Keratinocyte (primary cell): ENCODE measurements at regions not wholly inside any gene's neighbourhood (a gene's known extent, or its start where the extent isn't known, plus 50 kb on each side); places are given as distances from the start of the nearest gene placed in this dataset.

Source experiments
- DNase-seq: peaks from one replicate; pipeline ENCODE4 v3.0.0-alpha.2; 2011; ENCODE audit warnings: low read depth, missing footprints, low spot score
- FAIRE-seq: peaks from 2 replicates; lab custom pipeline; 2011; peaks lifted over from hg19 to GRCh38; lab: Jason Lieb, UNC
- H2AFZ ChIP-seq: 2 replicates; pipeline ENCODE4 v1.6.0; 2012; ENCODE audit warnings: low read length, control low read depth, inconsistent platforms; ENCODE audit not compliant: control insufficient read depth
- H3K27ac ChIP-seq: 2 replicates; pipeline ENCODE4 v1.5.1; 2011; ENCODE audit warnings: low read length; ENCODE audit not compliant: control insufficient read depth, insufficient read depth
- H3K27me3 ChIP-seq: 3 replicates; pipeline ENCODE4 v1.6.0; 2011; ENCODE audit warnings: low read length; ENCODE audit not compliant: control insufficient read depth, insufficient read depth; ENCODE audit errors: extremely low read depth
- H3K36me3 ChIP-seq, 2 experiments: 2 replicates in 1 of 2; 3 replicates in 1 of 2; pipeline ENCODE4 v1.5.1; 2011; ENCODE audit warnings: low read length in 2 of 2, mild to moderate bottlenecking in 1 of 2; ENCODE audit not compliant: control insufficient read depth in 2 of 2, insufficient read depth in 2 of 2; ENCODE audit errors: extremely low read depth in 1 of 2
- H3K4me1 ChIP-seq: 3 replicates; pipeline ENCODE4 v1.5.1; 2011; ENCODE audit warnings: low read length; ENCODE audit not compliant: control insufficient read depth, insufficient read depth; ENCODE audit errors: extremely low read depth
- H3K4me2 ChIP-seq: 3 replicates; pipeline ENCODE4 v1.6.0; 2011; ENCODE audit warnings: low read depth, low read length; ENCODE audit not compliant: control insufficient read depth, insufficient read depth; ENCODE audit errors: extremely low read depth
- H3K4me3 ChIP-seq, 3 experiments: fragments of 200-600 bp in 1 of 3; sonication (generic) in 1 of 3; 2 replicates in 2 of 3; 3 replicates in 1 of 3; pipeline ENCODE4 v1.5.1; 2011 to 2016; ENCODE audit warnings: low read length in 3 of 3, mild to moderate bottlenecking in 3 of 3, control low read depth in 2 of 3, inconsistent platforms in 1 of 3, low read depth in 1 of 3, mixed read lengths in 1 of 3, mixed run types in 1 of 3, moderate library complexity in 1 of 3; ENCODE audit not compliant: control insufficient read depth in 2 of 3, insufficient read depth in 2 of 3; ENCODE audit errors: extremely low read depth in 1 of 3
- H3K79me2 ChIP-seq: 2 replicates; pipeline ENCODE4 v1.6.0; 2012; ENCODE audit warnings: low read length; ENCODE audit not compliant: control insufficient read depth, insufficient read depth
- H3K9ac ChIP-seq: 3 replicates; pipeline ENCODE4 v1.6.0; 2011; ENCODE audit warnings: low read length; ENCODE audit not compliant: control insufficient read depth, insufficient read depth; ENCODE audit errors: extremely low read depth
- H3K9me1 ChIP-seq: 3 replicates; pipeline ENCODE4 v1.6.0; 2011; ENCODE audit warnings: low read length; ENCODE audit not compliant: control insufficient read depth, insufficient read depth; ENCODE audit errors: extremely low read depth
- H3K9me3 ChIP-seq: 2 replicates; pipeline ENCODE4 v1.5.1; 2012; ENCODE audit warnings: low read depth, low read length; ENCODE audit not compliant: control insufficient read depth
- H4K20me1 ChIP-seq: 3 replicates; pipeline ENCODE4 v1.6.0; 2011; ENCODE audit warnings: low read length; ENCODE audit not compliant: control insufficient read depth, insufficient read depth; ENCODE audit errors: extremely low read depth
- EZH2 ChIP-seq: IDR thresholded peaks from one replicate; pipeline ENCODE4 v1.6.1; 2012; ENCODE audit warnings: inconsistent platforms, mild to moderate bottlenecking, low read length, moderate library complexity
- dilution Hi-C: fragments of 300-500 bp; cut with MboI; formaldehyde crosslinking; loops from one replicate; pipeline ENCODE4 v1.7.0; 2020; ENCODE audit warnings: low sequenced_read_pairs; ENCODE audit not compliant: extremely low pct_ligation_motif_present
- TF ChIP-seq, protein P1 (sequence below), 3 experiments: IDR thresholded peaks in 1 of 3; conservative IDR thresholded peaks in 1 of 3; optimal IDR thresholded peaks in 1 of 3; 2 replicates in 2 of 3; 3 replicates in 1 of 3; pipeline versions ENCODE3 to v1.5.1; 2011; ENCODE audit warnings: low read length in 3 of 3, mild to moderate bottlenecking in 3 of 3, moderate library complexity in 2 of 3, control low read depth in 1 of 3, inconsistent platforms in 1 of 3; ENCODE audit not compliant: insufficient read depth in 2 of 3; ENCODE audit errors: extremely low read depth in 1 of 3

DNA sequence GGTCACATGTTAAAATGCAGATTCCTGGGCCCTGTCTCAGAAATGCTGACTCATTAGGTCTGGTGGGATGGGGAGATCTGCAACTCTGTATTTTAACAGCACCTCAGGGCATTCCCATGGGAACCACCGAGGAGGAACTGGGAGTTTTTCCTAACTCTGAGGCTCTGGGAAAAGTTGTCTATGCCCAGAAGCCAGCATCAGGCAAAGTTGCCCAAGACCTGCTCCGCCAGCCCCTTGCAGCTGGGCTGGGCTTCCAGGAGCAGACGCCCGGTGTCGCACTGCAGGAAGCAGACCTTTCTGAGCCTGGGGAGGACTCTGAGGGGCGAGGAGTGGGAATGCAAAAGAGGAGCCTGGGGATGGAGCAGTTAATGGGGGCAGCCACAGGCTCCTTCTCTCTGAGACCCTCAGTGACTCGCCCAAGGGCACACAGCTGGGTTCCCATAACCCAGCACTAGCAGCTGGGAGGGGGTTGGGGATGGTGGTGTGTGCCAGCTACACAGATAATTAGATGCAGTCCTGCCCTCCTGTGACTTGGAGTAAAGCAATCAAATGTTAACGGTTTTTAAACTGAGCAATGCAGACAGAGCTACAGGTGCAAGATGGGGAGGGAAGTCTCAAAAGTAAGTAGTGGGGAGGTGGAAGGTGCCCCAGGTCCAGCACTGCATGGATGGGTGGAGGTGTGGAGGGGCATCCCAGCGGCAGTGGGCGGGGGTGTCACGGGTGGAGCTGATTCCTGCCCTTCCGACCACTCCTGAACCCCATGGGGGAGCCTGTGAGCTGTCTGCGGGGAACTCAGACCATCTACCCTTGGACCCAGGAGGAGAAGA is 100.4 kb downstream of the LSM3 start:
- dilution Hi-C loops = no loop called here
- FAIRE-seq = no peak
- H3K79me2 ChIP-seq = no peaks in the 10 kb centered on the region

DNA sequence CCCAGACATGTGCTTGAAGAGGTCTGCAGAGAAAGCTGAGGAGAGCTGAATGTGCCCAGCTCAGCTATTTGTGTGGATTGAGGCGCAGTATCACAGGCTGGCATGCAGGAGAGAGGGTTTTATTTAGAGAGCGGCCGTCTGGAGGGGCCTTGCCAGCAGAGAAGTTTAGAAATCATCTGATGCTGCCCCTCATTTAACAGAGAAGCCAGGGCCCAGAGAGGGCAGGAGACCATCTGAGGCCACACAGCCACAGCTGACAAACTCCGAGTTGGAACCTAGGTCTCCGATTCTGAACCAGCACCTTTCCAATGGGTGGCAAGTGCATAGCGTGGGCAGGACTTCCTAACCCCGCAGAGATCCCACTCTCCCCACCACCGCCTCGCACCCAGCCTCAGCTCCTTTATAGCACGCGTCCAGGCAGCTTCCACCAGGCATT is 101.0 kb downstream of the LSM3 start:
- H4K20me1 ChIP-seq = no peaks in the 10 kb centered on the region
- no peaks in the 10 kb centered on the region for H3K9me3 ChIP-seq
- no peaks in the 10 kb centered on the region for H3K79me2 ChIP-seq
- FAIRE-seq (no peak), DNase-seq (no peak)
- no peak overlapping the region for H3K27ac ChIP-seq
- no peaks in the 10 kb centered on the region for H3K9me1 ChIP-seq
- peaks cover 13% of the 10 kb centered on the region for H3K4me1 ChIP-seq
- no peak overlapping the region for H3K4me2 ChIP-seq
- no peak for TF ChIP-seq EZH2
- TF ChIP-seq, protein P1, sequence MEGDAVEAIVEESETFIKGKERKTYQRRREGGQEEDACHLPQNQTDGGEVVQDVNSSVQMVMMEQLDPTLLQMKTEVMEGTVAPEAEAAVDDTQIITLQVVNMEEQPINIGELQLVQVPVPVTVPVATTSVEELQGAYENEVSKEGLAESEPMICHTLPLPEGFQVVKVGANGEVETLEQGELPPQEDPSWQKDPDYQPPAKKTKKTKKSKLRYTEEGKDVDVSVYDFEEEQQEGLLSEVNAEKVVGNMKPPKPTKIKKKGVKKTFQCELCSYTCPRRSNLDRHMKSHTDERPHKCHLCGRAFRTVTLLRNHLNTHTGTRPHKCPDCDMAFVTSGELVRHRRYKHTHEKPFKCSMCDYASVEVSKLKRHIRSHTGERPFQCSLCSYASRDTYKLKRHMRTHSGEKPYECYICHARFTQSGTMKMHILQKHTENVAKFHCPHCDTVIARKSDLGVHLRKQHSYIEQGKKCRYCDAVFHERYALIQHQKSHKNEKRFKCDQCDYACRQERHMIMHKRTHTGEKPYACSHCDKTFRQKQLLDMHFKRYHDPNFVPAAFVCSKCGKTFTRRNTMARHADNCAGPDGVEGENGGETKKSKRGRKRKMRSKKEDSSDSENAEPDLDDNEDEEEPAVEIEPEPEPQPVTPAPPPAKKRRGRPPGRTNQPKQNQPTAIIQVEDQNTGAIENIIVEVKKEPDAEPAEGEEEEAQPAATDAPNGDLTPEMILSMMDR (optimal IDR thresholded peaks at IDR 0.05 in 1 of 3, IDR thresholded peaks at IDR 0.05 in 1 of 3, conservative IDR thresholded peaks at IDR 0.05 in 1 of 3; ENCODE audit: extremely low read depth in 1 of 3, insufficient read depth in 2 of 3, low read length in 3 of 3) = no peak
- H3K36me3 ChIP-seq = no peaks in the 10 kb centered on the region
- H3K9ac ChIP-seq = no peak overlapping the region
- H3K4me3 ChIP-seq = no peak overlapping the region
- H2AFZ ChIP-seq = no peak overlapping the region
- no peaks in the 10 kb centered on the region for H3K27me3 ChIP-seq
- dilution Hi-C loops = no loop called here

More for the DNA sequence above, 100.4 kb downstream of the LSM3 start:
- Histone ChIP-seq H3K27me3 (no peaks in the 10 kb centered on the region), H2AFZ (no peak overlapping the region), H4K20me1 (no peaks in the 10 kb centered on the region), H3K4me1 (peaks cover 15% of the 10 kb centered on the region), H3K36me3 (no peaks in the 10 kb centered on the region), H3K27ac (no peak overlapping the region), H3K9ac (no peak overlapping the region), H3K9me1 (no peaks in the 10 kb centered on the region), H3K4me3 (no peak overlapping the region), H3K9me3 (no peaks in the 10 kb centered on the region), H3K4me2 (no peak overlapping the region)
- DNase-seq = no peak
- TF ChIP-seq EZH2 = no peak
- TF ChIP-seq, protein P1 (optimal IDR thresholded peaks at IDR 0.05 in 1 of 3, IDR thresholded peaks at IDR 0.05 in 1 of 3, conservative IDR thresholded peaks at IDR 0.05 in 1 of 3; ENCODE audit: extremely low read depth in 1 of 3, insufficient read depth in 2 of 3, low read length in 3 of 3) = no peak
